ENCODE measurements at regions not wholly inside any gene's neighbourhood (a gene's known extent, or its start where the extent isn't known, plus 50 kb on each side); places are given as distances from the start of the nearest gene placed in this dataset.

DNA sequence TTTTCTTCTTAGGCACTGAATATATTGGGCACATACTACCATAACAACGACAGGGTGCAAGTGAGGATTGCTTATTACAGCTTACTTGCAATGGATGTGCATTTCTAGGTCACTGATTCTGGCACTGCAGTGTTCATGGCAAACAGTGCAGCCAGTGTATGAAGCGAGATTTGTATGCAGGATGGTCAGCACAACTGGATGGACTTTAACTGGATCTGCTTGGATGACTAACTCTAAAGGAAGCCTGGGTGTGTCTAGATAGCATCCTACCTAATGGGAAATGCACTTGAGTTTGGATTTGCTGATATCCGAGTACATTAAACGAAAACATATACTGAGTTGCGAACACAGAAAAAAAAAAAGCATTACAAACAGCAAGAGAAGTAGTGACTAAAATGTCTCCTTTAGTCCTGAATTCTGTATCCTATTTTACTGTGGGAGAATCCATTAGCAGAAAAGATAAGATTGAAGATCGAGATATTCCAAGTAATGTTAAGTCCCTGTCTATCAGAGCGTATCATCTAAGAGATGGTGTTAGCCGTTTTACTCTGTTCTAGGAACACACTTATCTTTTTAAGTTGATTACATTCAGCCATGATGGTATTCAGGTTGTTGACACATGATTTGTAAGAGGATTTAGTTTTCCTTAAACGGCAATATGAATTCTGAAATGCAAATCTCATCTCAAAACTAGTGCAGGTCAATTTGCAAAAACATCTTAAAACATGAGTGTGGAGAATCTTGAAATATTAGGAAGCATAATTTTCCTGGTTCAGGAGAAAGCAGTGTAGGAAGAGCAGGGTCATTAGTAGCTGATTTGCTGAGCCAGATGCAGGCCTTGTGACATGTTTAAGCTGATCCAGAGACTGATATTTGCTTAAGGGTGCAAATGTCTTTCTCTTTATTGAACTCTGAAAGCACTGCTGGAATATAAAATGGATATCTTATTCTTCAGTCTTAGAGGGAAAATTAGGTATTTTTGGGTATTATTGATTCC, 142.6 kb upstream of the CPHXL start:
- 0 out of 2 replicates have a peak, but pooled peaks have one; percentile 18 for TF ChIP-seq GATA2 (IDR thresholded peaks at IDR 0.05; ENCODE audit: low read depth, low read length)
- TF ChIP-seq GATA3 (IDR thresholded peaks at IDR 0.05; ENCODE audit: low read depth, low read length): peak; percentile 83

- TF ChIP-seq GATA2 (IDR thresholded peaks at IDR 0.05; ENCODE audit: low read depth, low read length) (no peak), GATA3 (IDR thresholded peaks at IDR 0.05; ENCODE audit: low read depth, low read length) (no peak)
Observed at GRCh38 chr16:75899163-75899562, 172.9 kb upstream of the CPHXL start.

- TF ChIP-seq GATA3 (IDR thresholded peaks at IDR 0.05; ENCODE audit: low read depth, low read length) (no peak), GATA2 (IDR thresholded peaks at IDR 0.05; ENCODE audit: low read depth, low read length) (no peak)
Observed at GRCh38 chr16:75908331-75909117, 182.2 kb upstream of the CPHXL start.

DNA sequence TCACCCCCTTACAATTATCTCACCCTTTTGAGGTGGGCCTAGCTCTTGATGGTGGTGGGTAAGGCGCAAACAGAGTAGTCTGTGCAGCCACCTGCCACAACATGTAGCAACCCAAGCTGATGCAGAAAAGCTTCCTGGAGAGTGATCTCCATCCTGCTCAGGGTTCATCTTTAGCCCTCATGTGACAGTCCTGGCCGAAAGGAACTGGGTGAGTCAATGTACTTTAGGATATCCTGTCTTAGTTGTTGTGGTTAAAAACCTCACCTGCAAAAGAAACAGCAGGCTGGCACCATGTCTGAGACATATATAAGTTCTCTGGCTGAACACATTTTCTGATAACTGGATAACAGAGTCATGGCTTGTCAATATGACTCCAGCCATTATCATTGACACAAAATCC, 183.5 kb upstream of the CPHXL start:
- TF ChIP-seq GATA3 (IDR thresholded peaks at IDR 0.05; ENCODE audit: low read depth, low read length): no peak
- TF ChIP-seq GATA2 (IDR thresholded peaks at IDR 0.05; ENCODE audit: low read depth, low read length): no peak

DNA sequence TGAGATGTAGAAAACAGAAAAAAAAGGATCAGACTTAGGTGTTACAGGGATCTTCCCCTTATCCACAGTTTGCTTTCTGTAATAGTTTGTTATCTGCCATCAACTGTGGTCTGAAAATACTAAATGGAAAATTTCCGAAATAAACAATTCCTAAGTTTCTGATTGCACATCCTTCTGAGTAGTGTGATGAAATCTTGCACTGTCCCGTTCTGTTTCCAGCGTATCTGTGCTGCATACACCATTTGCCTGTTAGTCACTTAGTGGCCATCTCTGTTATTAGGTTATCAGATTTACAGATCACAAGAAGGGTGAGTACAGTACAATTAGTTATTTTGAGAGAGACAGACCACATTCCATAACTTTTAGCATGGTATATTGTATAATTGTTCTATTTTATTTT, 185.6 kb upstream of the CPHXL start:
- TF ChIP-seq GATA3 (IDR thresholded peaks at IDR 0.05; ENCODE audit: low read depth, low read length): no peak
- TF ChIP-seq GATA2 (IDR thresholded peaks at IDR 0.05; ENCODE audit: low read depth, low read length): no peak

- no peak for TF ChIP-seq GATA3 (IDR thresholded peaks at IDR 0.05; ENCODE audit: low read depth, low read length)
- no peak for TF ChIP-seq GATA2 (IDR thresholded peaks at IDR 0.05; ENCODE audit: low read depth, low read length)
Observed at GRCh38 chr16:75913958-75914357, 187.7 kb upstream of the CPHXL start.

- TF ChIP-seq GATA3 (IDR thresholded peaks at IDR 0.05; ENCODE audit: low read depth, low read length) (no peak), GATA2 (IDR thresholded peaks at IDR 0.05; ENCODE audit: low read depth, low read length) (no peak)
Observed at GRCh38 chr16:75916451-75916850, 190.2 kb upstream of the CPHXL start.

- TF ChIP-seq GATA2 (IDR thresholded peaks at IDR 0.05; ENCODE audit: low read depth, low read length): no peak
- TF ChIP-seq GATA3 (IDR thresholded peaks at IDR 0.05; ENCODE audit: low read depth, low read length): no peak
Observed at GRCh38 chr16:75918109-75918508, 191.8 kb upstream of the CPHXL start.

GRCh38 chr16:75919664-75920063, 193.4 kb upstream of the CPHXL start:
- TF ChIP-seq GATA2 (IDR thresholded peaks at IDR 0.05; ENCODE audit: low read depth, low read length) (no peak), GATA3 (IDR thresholded peaks at IDR 0.05; ENCODE audit: low read depth, low read length) (no peak)

DNA sequence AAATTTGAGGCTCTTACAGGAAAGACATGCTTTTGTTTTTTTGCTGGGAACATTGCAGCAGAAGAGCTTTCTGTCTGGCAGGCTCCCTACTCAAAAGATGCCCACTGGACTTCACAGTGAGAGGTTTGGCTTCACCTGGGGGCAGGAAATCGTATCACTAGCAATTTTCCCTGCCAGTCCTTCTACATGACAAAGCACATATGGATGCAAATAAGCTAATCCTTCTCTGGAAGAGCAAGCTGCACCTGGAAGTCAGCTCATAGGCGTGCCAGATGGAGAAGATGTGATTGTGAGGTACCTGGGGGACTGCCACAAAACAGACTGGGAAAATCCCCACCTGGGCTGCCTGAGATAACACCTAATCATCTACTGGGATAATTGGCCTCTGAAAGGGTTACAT, 195.0 kb upstream of the CPHXL start:
- TF ChIP-seq GATA2 (IDR thresholded peaks at IDR 0.05; ENCODE audit: low read depth, low read length) (no peak), GATA3 (IDR thresholded peaks at IDR 0.05; ENCODE audit: low read depth, low read length) (no peak)

- TF ChIP-seq GATA3 (IDR thresholded peaks at IDR 0.05; ENCODE audit: low read depth, low read length) (no peak), GATA2 (IDR thresholded peaks at IDR 0.05; ENCODE audit: low read depth, low read length) (no peak)
Observed at GRCh38 chr16:75922250-75922649, 196.0 kb upstream of the CPHXL start.

DNA sequence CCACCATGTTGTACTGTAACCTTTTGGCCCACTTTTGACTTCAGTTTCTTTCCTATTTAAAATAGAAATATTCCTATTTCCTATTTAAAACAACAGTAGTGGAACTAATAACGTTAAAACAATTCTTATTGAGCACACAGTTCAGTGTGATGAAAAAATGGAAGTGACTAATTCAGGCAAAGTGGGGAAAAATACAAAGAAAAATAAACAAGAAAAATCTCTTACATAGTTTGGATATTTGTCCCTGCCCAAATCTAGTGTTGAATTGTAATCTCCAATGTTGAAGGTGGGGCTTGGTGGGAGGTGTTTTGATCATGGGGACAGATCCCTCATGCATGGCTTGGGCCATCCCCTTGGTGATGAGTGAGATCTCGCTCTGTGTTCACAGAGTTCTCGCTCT, 198.1 kb upstream of the CPHXL start:
- TF ChIP-seq GATA3 (IDR thresholded peaks at IDR 0.05; ENCODE audit: low read depth, low read length) (no peak), GATA2 (IDR thresholded peaks at IDR 0.05; ENCODE audit: low read depth, low read length) (no peak)

GRCh38 chr16:75927810-75928209, 201.5 kb upstream of the CPHXL start:
- TF ChIP-seq GATA2 (IDR thresholded peaks at IDR 0.05; ENCODE audit: low read depth, low read length): no peak

- TF ChIP-seq GATA3 (IDR thresholded peaks at IDR 0.05; ENCODE audit: low read depth, low read length) (no peak), GATA2 (IDR thresholded peaks at IDR 0.05; ENCODE audit: low read depth, low read length) (no peak)
Observed at GRCh38 chr16:75928295-75928694, 202.0 kb upstream of the CPHXL start.
